Activated CD8-positive, alpha-beta memory T cell treated with anti-CD3 and anti-CD28 coated beads, Interleukin-2, amount 10 ng/mL, durations not matched to agents 7 days and 5 days (primary cell): ENCODE measurements at regions not wholly inside any gene's neighbourhood (a gene's known extent, or its start where the extent isn't known, plus 50 kb on each side); places are given as distances from the start of the nearest gene placed in this dataset.

Experiments used
- ATAC-seq: fragments of 150-1000 bp; cut with Tn5 transposase; one replicate; pipeline ENCODE4 v1.10.0; 2021; ENCODE audit warnings: moderate library complexity
- CTCF ChIA-PET: fragments of 350-600 bp; sonication (Branson Sonifier 250); formaldehyde crosslinking; loops from one replicate; lab custom pipeline; 2021; ENCODE audit warnings: antibody characterized with exemption; lab: Charles Lee
- DNase-seq: peaks from one replicate; pipeline ENCODE4 v3.0.0-alpha.2; 2020
- H3K27ac Mint-ChIP-seq: one replicate; pipeline ENCODE4 v1.8.0; 2021; ENCODE audit warnings: mild to moderate bottlenecking, mixed read lengths
- H3K27me3 Mint-ChIP-seq: one replicate; pipeline ENCODE4 v1.8.0; 2021; ENCODE audit warnings: mixed read lengths
- H3K36me3 Mint-ChIP-seq: one replicate; pipeline ENCODE4 v1.8.0; 2021; ENCODE audit warnings: mild to moderate bottlenecking, mixed read lengths
- H3K4me1 Mint-ChIP-seq: one replicate; pipeline ENCODE4 v1.8.0; 2021; ENCODE audit warnings: mixed read lengths
- H3K4me3 Mint-ChIP-seq: one replicate; pipeline ENCODE4 v1.8.0; 2021; ENCODE audit warnings: mild to moderate bottlenecking, moderate library complexity, mixed read lengths
- H3K9me3 Mint-ChIP-seq: one replicate; pipeline ENCODE4 v1.8.0; 2022; ENCODE audit warnings: low read depth, mixed read lengths

- DNase-seq (no peak), ATAC-seq (no peak)
- H3K9me3 Mint-ChIP-seq, result no peaks in the 10 kb centered on the region
- no peak overlapping the region for H3K4me3 Mint-ChIP-seq
- H3K36me3 Mint-ChIP-seq, result no peaks in the 10 kb centered on the region
- H3K27me3 Mint-ChIP-seq, result no peaks in the 10 kb centered on the region
- no peak overlapping the region for H3K27ac Mint-ChIP-seq
- CTCF ChIA-PET, result no interaction called here
- no peaks in the 10 kb centered on the region for H3K4me1 Mint-ChIP-seq
Observed at GRCh38 chr4:140809676-140810075, 53.5 kb upstream of the TBC1D9 start.

GRCh38 chr4:140808256-140808655 lies 52.1 kb upstream of the TBC1D9 start:
- CTCF ChIA-PET, result interaction anchor here (0.6 kb wide), 1 partner anchor 452 kb away, joined by 3 read pairs; no protein-coding TSS in a partner anchor
- DNase-seq, result no peak
- no peaks in the 10 kb centered on the region for H3K4me1 Mint-ChIP-seq
- no peak overlapping the region for H3K27ac Mint-ChIP-seq
- no peaks in the 10 kb centered on the region for H3K27me3 Mint-ChIP-seq
- no peak for ATAC-seq
- H3K4me3 Mint-ChIP-seq, result no peak overlapping the region
- no peaks in the 10 kb centered on the region for H3K9me3 Mint-ChIP-seq
- H3K36me3 Mint-ChIP-seq, result no peaks in the 10 kb centered on the region

GRCh38 chr4:140807491-140808252 lies 51.5 kb upstream of the TBC1D9 start:
- DNase-seq (no peak), ATAC-seq (no peak)
- no peak overlapping the region for H3K27ac Mint-ChIP-seq
- CTCF ChIA-PET, result interaction anchor here (0.6 kb wide), 1 partner anchor 452 kb away, joined by 3 read pairs; no protein-coding TSS in a partner anchor
- no peak overlapping the region for H3K4me3 Mint-ChIP-seq
- no peaks in the 10 kb centered on the region for H3K9me3 Mint-ChIP-seq
- H3K4me1 Mint-ChIP-seq, result no peaks in the 10 kb centered on the region
- no peaks in the 10 kb centered on the region for H3K36me3 Mint-ChIP-seq
- H3K27me3 Mint-ChIP-seq, result no peaks in the 10 kb centered on the region

- Mint-ChIP-seq H3K4me1 (no peaks in the 10 kb centered on the region), H3K9me3 (no peaks in the 10 kb centered on the region), H3K36me3 (no peaks in the 10 kb centered on the region), H3K4me3 (no peak overlapping the region), H3K27me3 (no peaks in the 10 kb centered on the region), H3K27ac (no peak overlapping the region)
- no peak for DNase-seq
- CTCF ChIA-PET, result no interaction called here
- ATAC-seq, result no peak
Observed at GRCh38 chr4:140806163-140806562, 50.0 kb upstream of the TBC1D9 start.
